K562 (cell line): ENCODE measurements at regions not wholly inside any gene's neighbourhood (a gene's known extent, or its start where the extent isn't known, plus 50 kb on each side); places are given as distances from the start of the nearest gene placed in this dataset.

Source experiments
- EZH2 ChIP-seq: IDR thresholded peaks from 2 replicates; pipeline ENCODE4 v1.6.1; 2012; ENCODE audit warnings: low read depth, mild to moderate bottlenecking, inconsistent platforms, low read length, borderline replicate concordance
- JUND ChIP-seq, 2 experiments: IDR thresholded peaks; 2 replicates in 1 of 2; 3 replicates in 1 of 2; pipeline ENCODE4 v1.6.1; 2011; ENCODE audit warnings: borderline replicate concordance in 2 of 2, low read depth in 2 of 2, low read length in 2 of 2, improper control_type of control experiment in 1 of 2, missing biosample characterization in 1 of 2, missing genetic modification characterization in 1 of 2, missing genetic modification reagents in 1 of 2
- KLF13 ChIP-seq: fragments of 450-650 bp; IDR thresholded peaks from 2 replicates; pipeline ENCODE4 v1.6.1; 2016; ENCODE audit warnings: missing genetic modification characterization, low read depth, mild to moderate bottlenecking, missing compliant biosample characterization, moderate library complexity, borderline replicate concordance
- MAZ ChIP-seq, 2 experiments: fragments of 450-650 bp in 1 of 2; sonication (generic) in 1 of 2; formaldehyde crosslinking; IDR thresholded peaks in 1 of 2; conservative IDR thresholded peaks in 1 of 2; 2 replicates each; pipeline versions ENCODE4 v1.4.0 to v1.5.0; 2020; ENCODE audit warnings: mild to moderate bottlenecking in 1 of 2, missing genetic modification reagents in 1 of 2
- MTA3 ChIP-seq: fragments of 450-650 bp; formaldehyde crosslinking; IDR thresholded peaks from 2 replicates; pipeline ENCODE4 v1.6.1; 2017; ENCODE audit warnings: mild to moderate bottlenecking, borderline replicate concordance
- NR1H2 ChIP-seq: sonication (generic); formaldehyde crosslinking; IDR thresholded peaks from 2 replicates; pipeline ENCODE4 v1.4.0; 2020; ENCODE audit warnings: mild to moderate bottlenecking, missing genetic modification reagents
- POLR2AphosphoS2 ChIP-seq: IDR thresholded peaks from 2 replicates; pipeline ENCODE4 v1.6.1; 2012; ENCODE audit warnings: low read length, improper control_type of control experiment
- RAD21 ChIP-seq, 2 experiments: fragments of 250-450 bp in 1 of 2; fragments of 450-650 bp in 1 of 2; sonication (Bioruptor Pico) in 1 of 2; formaldehyde crosslinking in 1 of 2; IDR thresholded peaks in 1 of 2; conservative IDR thresholded peaks in 1 of 2; 2 replicates each; pipeline versions ENCODE4 v1.4.0 to v1.8.0; 2020 to 2022; ENCODE audit warnings: mild to moderate bottlenecking in 2 of 2, moderate library complexity in 1 of 2
- ZBTB43 ChIP-seq: sonication (generic); formaldehyde crosslinking; IDR thresholded peaks from 2 replicates; pipeline ENCODE4 v1.8.0; 2023; ENCODE audit warnings: mild to moderate bottlenecking, missing genetic modification reagents
- TF ChIP-seq, protein P1 (sequence below), 3 experiments: IDR thresholded peaks in 2 of 3; conservative IDR thresholded peaks in 1 of 3; 2 replicates each; pipeline ENCODE4 v1.5.1; 2011 to 2012; ENCODE audit warnings: low read length in 3 of 3, mild to moderate bottlenecking in 3 of 3, control low read depth in 2 of 3, improper control_type of control experiment in 1 of 3, inconsistent platforms in 1 of 3, low read depth in 1 of 3, mixed read lengths in 1 of 3, moderate library complexity in 1 of 3; ENCODE audit not compliant: insufficient read depth in 2 of 3

- no peak for TF ChIP-seq JUND (IDR thresholded peaks at IDR 0.05; ENCODE audit: borderline replicate concordance, low read depth, low read length)
- TF ChIP-seq JUND (tag; IDR thresholded peaks at IDR 0.05; ENCODE audit: borderline replicate concordance, low read depth, low read length), result no peak
- TF ChIP-seq NR1H2 (CRISPR knock-in tag), result no peak
- TF ChIP-seq, protein P1, sequence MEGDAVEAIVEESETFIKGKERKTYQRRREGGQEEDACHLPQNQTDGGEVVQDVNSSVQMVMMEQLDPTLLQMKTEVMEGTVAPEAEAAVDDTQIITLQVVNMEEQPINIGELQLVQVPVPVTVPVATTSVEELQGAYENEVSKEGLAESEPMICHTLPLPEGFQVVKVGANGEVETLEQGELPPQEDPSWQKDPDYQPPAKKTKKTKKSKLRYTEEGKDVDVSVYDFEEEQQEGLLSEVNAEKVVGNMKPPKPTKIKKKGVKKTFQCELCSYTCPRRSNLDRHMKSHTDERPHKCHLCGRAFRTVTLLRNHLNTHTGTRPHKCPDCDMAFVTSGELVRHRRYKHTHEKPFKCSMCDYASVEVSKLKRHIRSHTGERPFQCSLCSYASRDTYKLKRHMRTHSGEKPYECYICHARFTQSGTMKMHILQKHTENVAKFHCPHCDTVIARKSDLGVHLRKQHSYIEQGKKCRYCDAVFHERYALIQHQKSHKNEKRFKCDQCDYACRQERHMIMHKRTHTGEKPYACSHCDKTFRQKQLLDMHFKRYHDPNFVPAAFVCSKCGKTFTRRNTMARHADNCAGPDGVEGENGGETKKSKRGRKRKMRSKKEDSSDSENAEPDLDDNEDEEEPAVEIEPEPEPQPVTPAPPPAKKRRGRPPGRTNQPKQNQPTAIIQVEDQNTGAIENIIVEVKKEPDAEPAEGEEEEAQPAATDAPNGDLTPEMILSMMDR (IDR thresholded peaks at IDR 0.05 in 2 of 3, conservative IDR thresholded peaks at IDR 0.05 in 1 of 3; ENCODE audit: insufficient read depth in 2 of 3, low read depth in 1 of 3, low read length in 3 of 3), result no peak
- TF ChIP-seq POLR2AphosphoS2, result no peak
- no peak for TF ChIP-seq MAZ (CRISPR knock-in tag; conservative IDR thresholded peaks at IDR 0.05 in 1 of 2, IDR thresholded peaks at IDR 0.05 in 1 of 2)
- no peak for TF ChIP-seq EZH2
- no peak for TF ChIP-seq RAD21 (CRISPR knock-in tag; conservative IDR thresholded peaks at IDR 0.05 in 1 of 2, IDR thresholded peaks at IDR 0.05 in 1 of 2)
- TF ChIP-seq ZBTB43 (CRISPR knock-in tag), result no peak
- no peak for TF ChIP-seq MTA3
- no peak for TF ChIP-seq KLF13
Observed at GRCh38 chr9:102461156-102461819, 533.8 kb upstream of the CYLC2 start.
